DMS53 (cell line): ENCODE measurements at regions not wholly inside any gene's neighbourhood (a gene's known extent, or its start where the extent isn't known, plus 50 kb on each side); places are given as distances from the start of the nearest gene placed in this dataset.

Experiments used
- DNase-seq: peaks from one replicate; lab custom pipeline; 2025; lab: John Stamatoyannopoulos, UW

DNA sequence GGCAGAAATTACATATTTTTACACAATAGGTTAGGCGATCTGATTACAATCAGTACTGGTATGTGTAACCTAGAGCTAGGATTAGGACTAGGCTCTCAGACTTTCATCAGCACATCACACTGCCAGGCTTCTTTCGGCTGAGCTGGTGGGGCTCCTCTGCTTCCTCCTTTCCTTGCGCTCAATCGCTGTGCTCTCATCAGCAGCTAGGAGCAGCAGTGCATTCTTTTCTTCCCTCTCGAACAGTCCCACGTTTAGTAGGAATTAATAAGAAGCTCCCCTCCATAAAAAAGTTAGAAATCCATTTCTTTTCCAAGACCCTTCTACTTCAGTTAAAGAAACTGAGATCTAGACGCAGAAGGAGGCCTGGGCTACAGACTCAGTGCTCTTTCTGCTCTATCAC is 350.4 kb downstream of the SPRY1 start:
- no peak for DNase-seq

DNA sequence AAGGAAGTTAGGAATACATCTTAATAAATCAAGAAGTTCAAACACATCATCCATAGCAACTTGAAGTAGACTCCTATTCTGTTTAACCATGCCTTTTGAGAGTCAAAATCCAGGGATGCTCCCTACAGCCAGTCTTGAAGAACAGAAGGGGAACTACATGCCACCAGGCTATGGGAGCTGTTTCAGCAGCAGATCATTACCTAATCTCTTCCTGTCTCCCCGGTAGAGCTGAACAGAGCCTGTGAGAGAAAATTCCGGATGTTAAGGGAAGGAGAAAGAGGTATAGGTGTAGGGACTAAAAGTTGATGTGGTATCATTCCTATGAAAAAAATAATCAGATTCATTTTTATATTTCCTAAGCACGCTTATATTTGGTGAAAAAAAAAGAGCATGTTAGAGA is 352.2 kb downstream of the SPRY1 start:
- DNase-seq: no peak

DNA sequence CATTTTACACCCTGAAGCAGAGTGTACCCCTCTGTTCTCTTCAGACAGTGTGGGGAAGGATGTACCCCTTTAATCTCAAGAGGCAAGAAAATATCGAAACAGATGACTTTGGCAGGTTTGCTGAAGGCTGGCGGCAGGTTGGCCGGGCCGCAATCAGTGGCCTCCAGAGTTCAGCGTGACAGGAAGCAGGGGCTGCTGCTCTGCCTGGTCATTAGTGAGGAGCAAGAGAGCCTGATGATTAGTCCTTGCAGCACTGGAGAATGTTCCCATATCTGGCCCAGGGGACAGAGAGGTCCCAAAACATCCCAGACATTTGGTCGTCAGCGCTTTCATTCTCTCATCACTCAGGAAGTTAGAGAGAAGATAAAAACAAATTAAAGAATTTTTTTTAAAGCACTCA is 352.8 kb downstream of the SPRY1 start:
- DNase-seq: no peak

DNA sequence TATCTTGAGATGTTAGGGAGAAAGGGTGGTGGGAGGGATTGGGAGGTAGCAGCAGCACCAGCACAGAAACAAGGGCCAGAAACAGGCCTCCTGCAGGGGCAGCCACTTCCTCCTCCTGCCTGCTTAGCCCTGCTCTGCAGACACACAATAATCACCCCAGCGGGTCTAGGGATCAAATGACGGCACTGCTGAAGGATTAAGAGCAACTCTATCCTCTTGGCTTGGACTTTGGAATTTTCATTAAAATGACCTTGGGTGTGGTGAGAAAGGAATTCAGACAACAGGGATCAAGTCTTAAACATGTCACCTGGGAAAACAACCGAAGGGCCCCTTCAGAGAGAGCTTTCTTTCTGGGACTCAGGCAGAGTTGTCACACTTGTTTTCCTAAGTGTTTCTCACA is 353.4 kb downstream of the SPRY1 start:
- DNase-seq: peak; percentile 3

DNA sequence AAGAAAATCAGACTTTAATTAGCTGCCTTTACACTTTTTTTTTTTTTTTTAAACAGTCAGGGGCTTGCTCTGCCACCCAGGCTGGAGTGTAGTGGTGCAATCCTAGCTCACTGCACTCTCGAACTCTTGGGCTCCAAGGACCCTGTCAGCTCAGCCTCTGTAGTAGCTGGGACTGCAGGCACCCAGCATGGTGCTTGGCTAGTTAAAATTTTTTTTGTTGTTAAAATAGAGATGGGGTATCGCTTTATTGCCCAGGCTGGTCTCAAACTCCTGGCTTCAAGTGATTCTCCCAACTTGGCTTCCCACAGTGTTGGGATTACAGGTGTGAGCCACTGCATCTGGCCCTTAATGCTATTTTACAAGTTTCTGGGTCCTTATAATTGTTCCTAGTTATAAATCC is 359.1 kb downstream of the SPRY1 start:
- DNase-seq: no peak

DNA sequence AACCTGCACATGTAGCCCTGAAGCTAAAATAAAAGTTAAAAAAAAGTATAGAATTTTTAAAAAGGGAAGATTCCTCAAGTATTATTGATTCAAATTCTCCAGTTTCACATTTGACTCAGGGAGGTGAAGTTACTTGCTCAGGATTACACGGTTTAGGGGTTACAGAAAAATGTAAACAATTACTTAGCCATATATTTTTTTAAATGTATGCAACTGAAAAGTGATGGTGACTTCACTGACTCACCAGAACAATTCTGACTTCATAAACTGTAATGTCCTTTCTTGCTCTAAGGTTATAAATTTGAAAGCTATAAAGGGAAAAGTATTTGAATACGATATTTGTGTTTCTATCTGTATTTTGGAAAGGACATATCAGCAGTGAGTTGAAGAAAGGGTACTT is 371.2 kb downstream of the SPRY1 start:
- DNase-seq: no peak

DNA sequence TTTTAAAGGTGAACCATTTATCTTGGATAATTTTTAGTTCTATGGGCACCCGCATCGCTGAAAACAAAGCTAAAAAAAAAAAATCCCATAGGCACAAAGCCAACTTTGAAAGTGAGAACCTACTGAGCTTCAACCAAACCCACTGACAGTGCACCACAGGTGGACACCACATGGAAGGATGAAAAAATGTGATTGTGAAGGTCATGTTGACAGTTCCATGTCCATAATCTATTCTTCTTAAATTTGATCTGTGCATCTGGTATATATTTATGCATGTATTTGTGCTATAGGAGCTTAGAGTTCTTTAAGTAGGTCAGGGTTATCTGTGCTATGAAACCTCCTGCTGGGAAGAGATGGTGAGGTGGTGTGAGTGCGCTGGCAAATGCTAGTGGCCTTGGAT is 374.3 kb downstream of the SPRY1 start:
- DNase-seq: no peak

DNA sequence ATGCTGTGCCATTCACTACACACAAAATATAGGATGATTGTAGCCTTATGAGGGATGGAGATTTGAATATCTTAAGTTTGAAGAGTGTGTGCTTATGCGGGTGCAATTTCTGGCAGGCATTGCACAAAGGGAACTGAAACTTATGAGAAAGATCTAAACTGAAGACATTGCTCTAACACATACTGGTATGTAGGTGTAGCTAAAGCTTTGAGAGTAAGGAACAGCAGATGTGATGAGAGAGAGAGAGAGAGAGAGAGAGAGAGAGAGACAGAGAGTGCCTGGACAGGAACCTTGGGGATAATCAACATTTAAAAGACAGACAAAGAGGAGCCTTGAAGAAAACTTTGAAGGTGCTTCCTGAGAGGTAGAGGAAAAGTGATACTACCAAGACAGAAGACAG is 379.7 kb downstream of the SPRY1 start:
- no peak for DNase-seq

DNA sequence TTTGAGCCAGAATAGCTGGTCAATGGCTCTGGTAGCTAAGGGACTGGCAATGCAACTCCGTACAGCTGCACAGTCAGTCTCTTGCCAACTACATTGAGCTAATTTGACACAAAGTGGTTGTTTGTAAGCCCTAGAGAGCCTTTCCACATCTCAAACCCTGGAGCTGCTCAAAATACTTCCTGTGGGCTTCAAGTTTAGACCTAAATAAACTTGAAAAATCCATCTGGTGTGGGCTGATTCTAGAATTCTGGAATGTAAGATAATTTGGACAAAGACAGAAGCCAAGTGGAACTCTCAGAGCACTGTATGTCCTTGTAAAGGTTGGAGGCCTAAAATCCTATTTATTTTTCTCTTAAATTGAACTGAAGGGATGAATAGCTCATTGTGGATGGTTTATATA is 380.8 kb downstream of the SPRY1 start:
- no peak for DNase-seq

DNA sequence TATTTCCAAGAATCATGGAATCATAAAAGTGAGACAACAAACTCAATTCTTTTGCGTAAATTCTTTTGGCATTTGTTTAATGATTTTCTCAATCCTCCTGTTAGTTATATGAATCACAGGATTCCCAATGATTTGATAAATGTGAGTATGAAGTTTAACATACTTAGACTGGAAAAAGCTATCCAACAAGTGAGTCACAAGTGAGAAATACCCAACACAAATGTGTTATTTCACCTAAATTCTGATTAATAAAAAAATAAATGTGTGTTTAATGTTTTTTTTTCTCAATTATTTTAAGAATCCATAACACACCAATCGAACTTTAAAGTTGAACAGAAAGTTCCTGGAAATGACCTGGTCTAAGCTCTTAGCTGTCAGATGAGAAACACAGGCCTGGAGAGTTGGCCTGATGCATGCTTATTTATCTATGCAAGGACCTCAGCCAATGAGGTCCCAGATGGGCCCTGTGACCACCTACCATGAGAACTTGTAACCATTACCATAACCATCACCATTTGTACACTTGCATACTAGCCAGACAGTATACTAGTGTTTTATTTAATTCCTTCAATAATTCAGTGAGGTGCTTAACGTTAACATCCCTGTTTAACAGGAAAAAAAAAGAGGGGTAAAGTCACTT is 386.7 kb downstream of the SPRY1 start:
- no peak for DNase-seq

DNA sequence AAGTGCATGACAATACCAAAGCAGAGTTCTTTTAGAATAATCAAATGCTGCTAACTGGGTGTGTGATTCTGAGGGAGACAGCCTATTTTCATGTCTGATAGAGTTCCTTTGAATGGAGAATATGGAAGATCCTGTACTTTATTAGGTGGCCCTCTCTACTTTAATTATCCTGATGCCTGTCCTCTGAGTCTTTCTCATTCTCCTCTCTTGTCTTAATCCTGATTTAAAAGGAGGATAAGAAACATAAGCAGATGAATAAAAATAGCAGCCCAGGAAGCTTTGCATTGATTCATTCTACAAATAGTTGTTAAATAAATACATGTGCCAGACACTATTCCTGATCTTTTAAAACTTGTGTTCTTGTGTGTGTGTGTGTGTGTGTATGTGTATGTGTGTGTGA is 387.3 kb downstream of the SPRY1 start:
- DNase-seq: no peak

DNA sequence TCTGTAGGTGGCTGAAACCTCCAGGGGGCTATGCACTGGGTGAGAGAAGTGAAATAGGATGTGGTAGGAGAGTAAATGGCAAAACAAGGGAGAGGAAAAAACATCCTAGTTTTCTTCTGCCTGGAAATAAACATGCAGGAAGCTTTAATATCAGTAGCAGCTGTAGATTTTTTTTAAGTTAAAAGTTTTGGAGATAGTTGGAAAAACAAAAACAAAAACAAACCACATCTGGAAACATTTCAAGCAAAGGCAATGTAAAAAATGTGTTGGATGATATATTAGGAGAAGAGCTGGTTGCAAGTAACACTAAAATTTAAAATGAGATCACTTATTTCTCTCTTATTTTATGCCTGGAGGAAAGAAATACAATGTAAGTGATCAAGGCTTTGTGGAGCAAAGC is 388.0 kb downstream of the SPRY1 start:
- no peak for DNase-seq

DNA sequence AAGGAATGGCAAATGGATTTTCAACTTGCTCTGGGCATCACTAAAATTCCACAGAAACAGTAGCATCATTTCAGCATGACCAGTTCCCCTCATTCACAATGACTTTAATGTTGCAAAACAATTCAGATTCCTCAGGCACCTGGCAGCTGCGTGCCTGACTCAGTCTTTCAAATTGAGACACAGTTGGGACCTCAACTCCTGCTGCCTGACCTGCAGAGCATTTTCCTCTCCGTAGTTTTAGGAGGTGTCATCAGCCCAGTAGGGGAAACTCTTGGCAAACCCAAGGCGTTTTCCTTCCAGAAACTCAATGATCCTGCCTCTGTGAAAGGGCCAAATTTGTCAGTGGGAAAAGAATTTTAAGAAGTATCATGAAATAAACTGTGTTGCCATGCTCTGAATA is 388.9 kb downstream of the SPRY1 start:
- no peak for DNase-seq

DNA sequence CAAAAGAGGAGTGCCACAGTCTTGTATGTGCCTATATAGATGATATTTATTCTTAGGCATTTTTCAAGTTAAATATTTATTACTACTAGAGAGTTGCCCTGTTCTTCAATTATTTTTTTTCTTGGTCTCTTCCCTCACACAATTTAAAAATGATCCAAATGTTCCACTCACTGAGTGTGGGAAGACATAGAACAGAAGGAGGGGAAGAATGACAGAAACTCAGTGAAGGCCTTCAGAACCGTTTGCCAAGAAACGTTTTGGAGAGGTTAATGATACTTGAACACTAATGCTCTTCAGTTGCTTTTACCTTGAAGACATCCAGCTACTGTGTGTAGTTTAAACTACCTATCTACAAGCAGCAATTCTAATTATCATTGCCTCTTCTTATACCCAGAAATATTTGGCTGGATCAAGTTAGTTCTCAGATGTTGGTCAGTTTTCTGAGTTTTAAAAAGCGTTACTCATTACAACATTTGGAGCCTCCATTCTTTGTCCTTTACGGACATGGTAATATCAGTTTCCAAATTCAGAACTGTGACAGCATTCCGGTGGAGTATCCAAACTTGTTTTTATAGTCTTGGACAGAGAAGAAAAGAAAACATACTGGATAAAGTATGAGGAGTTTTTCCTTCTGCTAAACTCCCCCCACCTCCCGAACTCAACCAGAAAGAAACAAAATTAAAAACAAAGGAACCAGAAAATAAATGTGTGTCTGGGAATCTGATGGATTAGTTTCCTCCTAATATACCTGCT is 389.7 kb downstream of the SPRY1 start:
- DNase-seq: no peak

DNA sequence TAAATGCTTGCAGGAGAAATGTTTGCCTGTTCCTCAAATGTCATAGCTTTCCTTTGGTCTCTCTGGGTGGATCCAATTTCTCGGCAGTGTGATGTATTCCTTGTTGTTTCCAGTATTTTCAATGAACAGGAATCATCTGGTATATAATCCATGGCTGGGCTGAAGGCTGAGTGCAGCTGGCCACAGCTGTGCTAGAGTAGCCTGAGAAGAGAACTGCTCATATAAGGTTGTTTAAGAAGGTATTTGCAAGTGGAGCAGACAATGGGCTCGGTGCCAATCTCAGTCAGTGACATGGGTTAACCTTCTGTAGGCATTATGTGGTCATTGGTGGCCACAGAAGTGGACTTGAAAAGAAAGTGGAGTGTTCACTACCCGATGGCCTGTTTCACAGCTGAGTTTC is 390.3 kb downstream of the SPRY1 start:
- DNase-seq: no peak

DNA sequence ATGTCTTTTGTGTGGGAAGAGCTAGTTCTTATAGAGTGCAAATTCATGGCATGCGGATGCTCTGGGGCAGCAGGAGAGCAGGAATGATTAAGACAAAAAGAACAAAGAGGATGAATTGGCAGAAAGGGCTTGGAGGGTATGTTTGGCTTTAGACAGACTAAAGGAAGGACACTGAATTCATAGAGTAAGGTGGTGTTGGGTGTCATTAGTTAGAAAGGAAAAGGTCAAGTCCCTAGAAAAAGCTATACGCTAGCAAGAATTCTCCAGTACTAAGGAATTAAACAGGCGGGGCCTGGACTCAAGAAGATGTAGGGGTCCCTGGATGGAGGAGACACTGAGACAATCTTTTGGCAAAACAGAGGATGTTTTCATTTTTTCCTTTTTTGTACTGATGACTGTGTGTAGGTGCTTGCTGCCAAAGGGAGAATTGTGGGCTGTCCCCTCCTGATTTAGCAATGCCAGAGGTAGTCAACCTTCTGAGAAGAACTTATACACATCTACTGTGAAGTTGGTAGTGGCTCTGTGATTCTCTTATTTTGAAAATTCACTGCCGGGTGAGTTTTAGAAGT is 391.0 kb downstream of the SPRY1 start:
- DNase-seq: no peak

DNA sequence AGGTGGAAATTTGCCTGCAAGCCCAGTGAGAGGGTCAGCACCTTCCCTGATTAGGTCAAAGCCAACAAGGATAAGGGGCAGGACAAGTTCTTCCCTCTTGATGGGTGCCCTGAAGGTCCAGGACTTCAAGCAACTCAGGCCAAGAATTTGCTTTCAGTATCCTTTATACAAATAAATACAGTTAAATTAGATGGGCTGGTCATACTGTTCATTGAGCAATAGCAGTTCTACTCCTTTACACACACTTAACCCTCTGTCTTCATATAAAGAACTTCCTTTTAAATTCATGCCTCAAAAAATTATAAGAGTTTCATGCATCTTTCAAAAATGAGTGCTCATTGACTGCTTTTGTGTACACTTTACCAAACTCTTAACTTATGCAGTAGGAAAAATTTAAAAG is 392.0 kb downstream of the SPRY1 start:
- no peak for DNase-seq

DNA sequence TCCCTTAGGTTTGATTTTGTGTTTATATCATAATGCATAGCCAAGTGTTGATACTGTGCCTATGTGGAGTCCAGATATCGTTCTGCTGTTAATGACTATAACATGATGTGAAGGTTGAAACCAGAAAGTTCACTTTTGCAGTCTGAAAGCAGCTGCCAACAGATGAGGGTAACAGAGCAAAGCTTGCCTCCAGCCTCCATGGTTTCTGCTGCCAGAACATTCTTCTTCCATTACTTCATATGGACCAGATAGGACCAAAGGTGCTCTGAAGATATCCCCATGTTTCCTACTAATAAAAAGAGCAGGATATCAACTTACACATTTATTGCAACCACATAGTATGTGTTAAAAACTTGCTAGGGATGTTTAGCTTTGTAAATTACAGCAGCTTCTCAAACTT is 394.1 kb downstream of the SPRY1 start:
- no peak for DNase-seq

DNA sequence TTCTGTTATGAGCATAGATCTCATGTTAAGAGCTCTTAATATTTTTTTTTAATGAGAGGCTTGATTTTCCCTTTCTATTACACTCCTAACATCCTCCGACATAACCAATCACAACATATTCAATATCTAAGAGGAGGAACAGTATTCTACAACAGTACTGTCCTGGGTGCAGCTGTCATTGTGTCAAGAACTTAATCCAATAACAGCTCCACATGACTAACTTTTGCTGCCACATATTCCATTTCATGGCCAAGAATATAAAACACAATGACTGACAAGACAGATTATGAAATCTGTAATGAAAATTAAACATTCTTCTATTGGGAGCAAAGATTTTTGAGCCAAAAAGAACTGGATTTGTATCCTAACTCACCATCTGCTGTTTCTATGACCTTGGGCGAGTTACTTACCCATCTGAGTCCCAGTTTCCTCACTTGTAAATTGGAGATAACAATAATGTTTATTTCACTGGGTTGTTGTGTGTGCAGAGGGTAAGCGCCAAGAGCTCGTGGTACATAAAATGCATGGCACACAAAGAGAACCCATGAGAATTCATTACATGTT is 405.6 kb downstream of the SPRY1 start:
- no peak for DNase-seq

DNA sequence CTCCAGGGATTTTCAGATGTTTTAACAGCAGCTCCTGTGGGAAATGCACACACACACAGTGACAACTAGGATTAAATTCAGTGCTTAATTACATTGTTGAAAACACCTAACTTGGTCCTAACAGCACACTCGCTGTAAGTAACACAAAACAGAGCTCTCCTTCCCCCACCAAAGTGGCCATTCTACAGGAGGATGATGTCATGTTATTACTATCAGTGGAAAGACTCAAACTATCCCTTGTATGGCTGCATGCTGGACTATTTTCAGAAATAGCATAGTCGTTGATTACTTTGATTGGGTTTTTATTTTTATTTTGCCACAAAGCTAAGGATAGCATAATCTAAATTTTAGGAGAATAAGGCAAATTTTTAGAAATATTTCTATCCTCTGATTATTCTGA is 406.3 kb downstream of the SPRY1 start:
- DNase-seq: no peak

DNA sequence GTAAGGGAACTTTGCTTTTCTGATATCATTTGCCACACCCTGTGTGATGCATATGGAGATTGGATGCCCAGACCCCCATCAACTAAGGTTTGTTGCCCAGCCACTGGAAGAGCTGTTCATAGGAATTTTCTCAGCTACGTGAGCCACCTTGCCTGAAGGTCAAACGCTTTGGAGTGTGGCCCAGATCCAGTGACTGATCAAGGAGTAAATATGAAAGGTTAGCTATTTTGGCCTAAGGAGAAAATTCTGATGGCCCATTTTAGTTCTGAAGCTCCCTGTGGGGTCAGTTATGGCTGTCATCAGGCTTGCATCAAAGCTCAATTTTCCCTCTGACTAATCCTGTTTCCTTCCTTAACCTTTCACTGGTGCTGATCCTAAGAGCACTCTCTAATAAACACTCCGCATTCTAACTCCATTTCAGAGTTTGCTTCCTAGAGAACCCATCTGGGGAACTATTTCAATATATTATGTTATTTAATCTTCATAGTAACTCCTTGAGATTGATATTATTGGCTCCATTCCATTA is 407.7 kb downstream of the SPRY1 start:
- no peak for DNase-seq

DNA sequence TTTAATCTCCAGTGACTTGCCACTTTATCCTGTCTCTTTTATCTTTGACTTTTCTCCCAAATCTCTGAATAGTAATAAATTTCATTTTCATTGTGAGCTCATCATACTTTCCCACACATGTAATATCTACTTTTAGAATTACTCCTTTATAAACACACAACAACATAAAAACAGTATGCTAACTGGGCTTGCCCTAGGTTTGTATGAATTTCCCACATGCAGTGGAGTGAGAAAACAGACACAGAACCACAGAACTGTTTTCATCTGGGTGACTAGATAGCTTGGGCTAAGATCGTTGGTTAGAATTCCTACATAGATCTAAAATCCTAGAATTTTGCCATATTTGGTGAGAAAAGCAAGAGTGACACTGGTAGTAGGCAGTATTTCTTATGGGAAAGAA is 409.5 kb downstream of the SPRY1 start:
- no peak for DNase-seq

DNA sequence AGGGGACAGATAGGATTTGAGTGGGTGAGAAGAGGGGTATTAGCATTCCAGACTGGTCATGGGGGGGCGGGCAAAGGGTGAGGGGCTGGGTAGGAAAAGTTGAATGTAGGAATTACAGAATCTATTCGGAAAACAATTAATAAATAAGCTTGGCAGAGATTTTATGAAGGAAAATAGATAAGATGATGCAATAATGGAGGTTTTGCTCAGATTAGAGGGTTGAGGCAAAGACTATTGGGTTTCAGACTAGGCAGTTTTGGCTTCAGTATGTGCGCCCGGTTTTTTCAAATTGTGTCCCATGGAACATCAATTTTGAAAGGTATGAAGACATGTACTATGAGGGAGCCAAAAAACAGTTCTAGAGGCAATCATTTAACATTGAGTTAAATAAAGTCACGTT is 410.6 kb downstream of the SPRY1 start:
- no peak for DNase-seq
